ENCODE measurements at regions not wholly inside any gene's neighbourhood (a gene's known extent, or its start where the extent isn't known, plus 50 kb on each side); places are given as distances from the start of the nearest gene placed in this dataset.

DNA sequence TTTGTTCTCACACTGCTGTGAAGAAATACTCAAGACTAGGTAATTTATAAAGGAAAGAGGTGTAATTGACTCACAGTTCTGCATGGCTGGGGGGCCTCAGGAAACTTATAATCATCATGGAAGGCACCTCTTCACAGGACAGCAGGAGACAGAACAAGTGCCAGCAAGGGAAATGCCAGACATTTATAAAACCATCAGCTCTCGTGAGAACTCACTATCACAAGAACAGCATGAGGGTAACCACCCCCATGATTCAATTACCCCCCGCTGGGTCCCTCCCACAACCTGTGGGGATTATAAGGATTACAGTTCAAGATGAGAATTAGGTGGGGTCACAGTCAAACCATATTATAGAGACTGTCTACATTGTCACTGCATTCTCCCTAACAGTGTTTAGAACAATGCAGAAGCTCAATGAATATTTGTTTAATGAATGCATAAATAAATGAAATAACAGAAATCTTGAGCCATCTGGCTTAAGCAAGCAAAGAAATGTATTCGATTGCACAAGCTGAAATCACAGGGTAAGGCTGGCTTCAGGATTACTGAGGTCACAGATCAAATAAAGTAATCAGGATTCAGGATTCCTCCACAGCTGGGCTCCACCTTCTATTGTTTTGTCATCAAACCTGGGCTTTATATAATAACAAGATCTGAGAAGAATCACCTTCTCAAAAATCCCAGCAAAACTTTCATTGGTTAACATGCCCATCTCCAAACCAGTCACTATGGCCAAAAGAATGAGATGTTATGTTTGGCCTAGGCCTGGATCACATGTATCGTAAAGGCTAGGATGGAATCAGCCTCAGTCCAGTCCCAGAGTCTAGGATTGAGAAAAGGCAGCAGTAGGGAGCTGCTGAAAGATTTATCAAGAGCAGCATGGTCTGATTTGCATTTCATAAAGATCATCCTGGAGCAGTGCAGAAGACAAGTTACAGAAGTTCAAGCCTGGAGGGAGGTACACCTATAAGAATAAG lies 137.8 kb upstream of the UBASH3B start:
- H3K36me3 ChIP-seq = no peaks in the 10 kb centered on the region
- H3K4me3 ChIP-seq = no peak overlapping the region
- TF ChIP-seq, protein P1, sequence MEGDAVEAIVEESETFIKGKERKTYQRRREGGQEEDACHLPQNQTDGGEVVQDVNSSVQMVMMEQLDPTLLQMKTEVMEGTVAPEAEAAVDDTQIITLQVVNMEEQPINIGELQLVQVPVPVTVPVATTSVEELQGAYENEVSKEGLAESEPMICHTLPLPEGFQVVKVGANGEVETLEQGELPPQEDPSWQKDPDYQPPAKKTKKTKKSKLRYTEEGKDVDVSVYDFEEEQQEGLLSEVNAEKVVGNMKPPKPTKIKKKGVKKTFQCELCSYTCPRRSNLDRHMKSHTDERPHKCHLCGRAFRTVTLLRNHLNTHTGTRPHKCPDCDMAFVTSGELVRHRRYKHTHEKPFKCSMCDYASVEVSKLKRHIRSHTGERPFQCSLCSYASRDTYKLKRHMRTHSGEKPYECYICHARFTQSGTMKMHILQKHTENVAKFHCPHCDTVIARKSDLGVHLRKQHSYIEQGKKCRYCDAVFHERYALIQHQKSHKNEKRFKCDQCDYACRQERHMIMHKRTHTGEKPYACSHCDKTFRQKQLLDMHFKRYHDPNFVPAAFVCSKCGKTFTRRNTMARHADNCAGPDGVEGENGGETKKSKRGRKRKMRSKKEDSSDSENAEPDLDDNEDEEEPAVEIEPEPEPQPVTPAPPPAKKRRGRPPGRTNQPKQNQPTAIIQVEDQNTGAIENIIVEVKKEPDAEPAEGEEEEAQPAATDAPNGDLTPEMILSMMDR (IDR thresholded peaks at IDR 0.05; ENCODE audit: low read depth, low read length) = no peak
- no peaks in the 10 kb centered on the region for H3K27me3 ChIP-seq
- H3K4me1 ChIP-seq (ENCODE audit: low read depth) = no peaks in the 10 kb centered on the region
- H3K27ac ChIP-seq = no peak overlapping the region
- H3K9me3 ChIP-seq (ENCODE audit: low read depth) = no peaks in the 10 kb centered on the region
- DNase-seq (ENCODE audit: low read depth in 1 of 2, low spot score in 1 of 2) = no peak

DNA sequence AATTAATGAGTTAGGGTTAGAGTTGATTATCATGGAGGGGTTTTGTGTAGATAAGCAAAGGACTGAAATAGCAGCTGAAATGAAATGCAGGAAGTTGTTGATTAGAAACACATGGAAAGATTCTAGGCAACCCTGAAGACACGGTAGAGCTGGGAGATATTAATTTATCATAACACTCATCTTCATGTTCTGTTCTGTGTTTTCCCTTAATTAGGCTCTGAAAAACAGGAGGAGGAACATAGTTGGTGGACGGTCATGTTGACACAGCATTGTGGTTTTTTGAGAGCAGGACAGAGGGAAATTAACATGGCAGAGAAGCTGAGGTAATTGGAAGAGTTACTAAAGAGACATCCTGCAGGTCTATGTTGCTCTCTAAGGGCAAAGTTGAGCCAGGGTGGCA lies 138.8 kb upstream of the UBASH3B start:
- H3K36me3 ChIP-seq = no peaks in the 10 kb centered on the region
- H3K4me3 ChIP-seq = no peak overlapping the region
- H3K27me3 ChIP-seq = no peaks in the 10 kb centered on the region
- H3K4me1 ChIP-seq (ENCODE audit: low read depth) = no peaks in the 10 kb centered on the region
- DNase-seq (ENCODE audit: low read depth in 1 of 2, low spot score in 1 of 2) = no peak
- H3K27ac ChIP-seq = no peak overlapping the region
- TF ChIP-seq, protein P1 (IDR thresholded peaks at IDR 0.05; ENCODE audit: low read depth, low read length) = no peak
- H3K9me3 ChIP-seq (ENCODE audit: low read depth) = no peaks in the 10 kb centered on the region

DNA sequence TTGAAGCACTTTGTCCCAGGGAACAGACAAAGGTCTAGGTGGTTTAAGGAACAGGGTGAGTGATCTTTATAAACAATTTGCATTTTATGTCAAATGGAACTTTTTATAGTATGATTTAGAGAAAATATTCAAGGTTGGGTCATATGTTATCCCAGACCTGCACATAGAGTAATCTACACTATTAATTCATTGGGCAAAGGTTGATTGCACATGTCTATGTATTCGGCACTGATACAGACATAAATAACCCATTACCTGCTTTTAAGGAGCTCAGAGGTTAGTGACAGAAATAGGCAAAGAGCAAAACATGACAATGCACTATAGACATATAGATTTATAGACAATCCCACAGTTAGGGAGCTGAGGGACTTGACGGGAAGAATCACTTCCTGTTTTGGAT lies 141.5 kb upstream of the UBASH3B start:
- Histone ChIP-seq H3K27ac (no peak overlapping the region), H3K4me1 (ENCODE audit: low read depth) (no peaks in the 10 kb centered on the region), H3K27me3 (no peaks in the 10 kb centered on the region), H3K36me3 (no peaks in the 10 kb centered on the region), H3K4me3 (no peak overlapping the region), H3K9me3 (ENCODE audit: low read depth) (no peaks in the 10 kb centered on the region)
- no peak for DNase-seq (ENCODE audit: low read depth in 1 of 2, low spot score in 1 of 2)
- TF ChIP-seq, protein P1 (IDR thresholded peaks at IDR 0.05; ENCODE audit: low read depth, low read length) = no peak

DNA sequence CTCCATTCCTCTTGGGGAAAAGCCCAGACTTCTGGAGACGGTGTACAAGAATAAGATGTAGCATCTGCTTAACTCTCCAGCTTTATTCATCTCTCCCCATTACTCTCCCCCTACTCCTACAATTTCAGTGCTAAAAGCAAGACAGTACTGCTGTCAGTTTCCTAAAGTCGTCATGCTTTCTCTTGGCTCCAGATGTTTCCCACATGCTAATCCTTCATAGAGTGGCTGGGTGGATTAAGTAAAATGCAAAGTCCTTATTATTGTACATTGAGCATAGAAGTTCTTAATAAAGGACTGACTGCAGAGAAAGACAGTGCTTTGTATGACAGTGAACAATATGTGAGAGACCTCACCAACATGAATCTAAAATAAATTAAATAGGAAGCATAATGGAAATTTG lies 142.2 kb upstream of the UBASH3B start:
- H3K4me1 ChIP-seq (ENCODE audit: low read depth) = no peaks in the 10 kb centered on the region
- DNase-seq (ENCODE audit: low read depth in 1 of 2, low spot score in 1 of 2) = no peak
- no peak overlapping the region for H3K4me3 ChIP-seq
- no peaks in the 10 kb centered on the region for H3K27me3 ChIP-seq
- H3K27ac ChIP-seq = no peak overlapping the region
- no peaks in the 10 kb centered on the region for H3K9me3 ChIP-seq (ENCODE audit: low read depth)
- TF ChIP-seq, protein P1 (IDR thresholded peaks at IDR 0.05; ENCODE audit: low read depth, low read length) = no peak
- no peaks in the 10 kb centered on the region for H3K36me3 ChIP-seq

DNA sequence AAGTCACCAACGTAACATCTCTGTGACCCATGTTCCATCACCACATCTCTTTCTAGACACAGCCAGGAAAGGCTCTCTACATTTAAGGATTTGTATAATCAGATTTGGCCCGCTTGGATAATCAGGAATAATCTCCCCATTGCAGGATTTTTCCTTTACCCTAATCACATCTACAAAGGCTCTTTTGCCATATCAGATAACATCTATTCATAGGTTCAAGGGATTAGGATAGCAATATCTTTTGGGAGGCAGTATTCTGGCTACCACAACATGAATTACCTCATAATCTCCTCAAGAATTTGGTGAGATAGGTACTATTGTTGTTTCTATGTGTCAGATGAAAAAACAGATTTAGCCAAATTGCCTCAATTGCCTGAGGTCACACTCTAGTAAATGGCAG lies 142.8 kb upstream of the UBASH3B start:
- Histone ChIP-seq H3K4me1 (ENCODE audit: low read depth) (no peaks in the 10 kb centered on the region), H3K27me3 (no peaks in the 10 kb centered on the region)
- no peak for DNase-seq (ENCODE audit: low read depth in 1 of 2, low spot score in 1 of 2)

More for the DNA sequence above, 142.8 kb upstream of the UBASH3B start:
- no peak overlapping the region for H3K4me3 ChIP-seq
- TF ChIP-seq, protein P1 (IDR thresholded peaks at IDR 0.05; ENCODE audit: low read depth, low read length) = no peak
- no peaks in the 10 kb centered on the region for H3K9me3 ChIP-seq (ENCODE audit: low read depth)
- H3K27ac ChIP-seq = no peak overlapping the region
- no peaks in the 10 kb centered on the region for H3K36me3 ChIP-seq

Measured in cardiac muscle cell (in vitro differentiated cells and primary cell).